SK-N-SH (cell line): ENCODE measurements at regions not wholly inside any gene's neighbourhood (a gene's known extent, or its start where the extent isn't known, plus 50 kb on each side); places are given as distances from the start of the nearest gene placed in this dataset.

Experiments
- CTCF ChIP-seq: fragments of 200-600 bp; sonication (generic); IDR thresholded peaks from 2 replicates; pipeline ENCODE4 v1.6.1; 2017; ENCODE audit warnings: antibody characterized with exemption, mild to moderate bottlenecking, moderate library complexity
- JUND ChIP-seq: IDR thresholded peaks from 2 replicates; pipeline ENCODE4 v1.4.0; 2012
- RAD21 ChIP-seq: IDR thresholded peaks from 2 replicates; pipeline ENCODE4 v1.6.1; 2012; ENCODE audit warnings: mild to moderate bottlenecking, low read length
- RCOR1 ChIP-seq: fragments of 150-350 bp; IDR thresholded peaks from 2 replicates; pipeline ENCODE4 v1.6.1; 2017; ENCODE audit warnings: antibody characterized with exemption, low read length
- RXRA ChIP-seq: IDR thresholded peaks from 2 replicates; pipeline ENCODE4 v1.4.0; 2012; ENCODE audit warnings: low read depth, mild to moderate bottlenecking, borderline replicate concordance
- YY1 ChIP-seq: IDR thresholded peaks from 2 replicates; pipeline ENCODE4 v1.4.0; 2012; ENCODE audit warnings: low read depth, mild to moderate bottlenecking

- TF ChIP-seq CTCF: no peak
- no peak for TF ChIP-seq RCOR1
- TF ChIP-seq RXRA: no peak
- TF ChIP-seq JUND: no peak
- TF ChIP-seq RAD21: no peak
- TF ChIP-seq YY1: no peak
These were observed 324.0 kb downstream of the RNF144A start for GRCh38 chr2:7241041-7241745.
